HG02884 (cell line): ENCODE measurements at regions not wholly inside any gene's neighbourhood (a gene's known extent, or its start where the extent isn't known, plus 50 kb on each side); places are given as distances from the start of the nearest gene placed in this dataset.

Experiments
- ATAC-seq: cut with Tn5 transposase; IDR thresholded peaks from one replicate; pipeline ENCODE4 v1.9.1; 2021; ENCODE audit warnings: mild to moderate bottlenecking, moderate library complexity; ENCODE audit not compliant: unreplicated experiment

DNA sequence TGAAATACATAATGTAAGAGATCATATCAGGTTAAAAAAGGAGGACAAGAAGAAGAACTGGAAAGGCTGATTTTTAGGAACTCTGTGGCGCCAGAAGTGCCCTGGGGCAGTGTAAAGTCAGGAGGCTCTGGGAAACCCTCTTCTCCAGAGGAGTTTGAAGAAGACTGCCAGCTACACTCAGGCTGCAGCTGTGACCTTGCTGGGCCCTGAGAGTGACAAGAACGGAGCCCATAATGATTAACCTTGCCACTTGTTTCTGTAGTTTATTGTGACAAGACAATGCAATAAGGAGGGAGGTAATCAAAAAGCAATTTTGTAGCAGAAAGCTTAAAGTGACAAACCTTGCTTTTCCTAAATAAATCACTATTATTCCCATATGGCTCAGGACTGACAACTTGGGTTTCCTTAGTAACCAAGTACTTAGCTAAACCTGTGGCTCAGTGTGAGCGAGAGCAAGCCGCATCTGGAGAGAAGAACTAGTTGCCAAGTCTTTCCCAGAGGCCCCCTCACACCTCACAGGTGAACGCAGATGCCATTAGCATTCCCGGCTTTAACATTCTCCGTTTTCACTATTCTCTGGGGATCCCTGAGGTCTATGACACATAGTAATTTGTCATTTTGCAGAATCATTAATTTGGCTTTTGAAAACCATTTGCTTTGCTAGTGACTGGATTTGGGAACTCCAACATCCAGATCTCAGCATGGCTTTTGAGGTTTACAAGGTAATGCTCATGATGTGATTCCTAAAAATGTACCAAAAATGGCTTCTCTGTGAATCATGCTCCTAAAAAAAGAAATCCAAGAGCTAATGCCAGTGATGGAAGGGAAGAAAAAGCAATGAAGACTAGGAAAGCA lies 115.9 kb downstream of the OMA1 start:
- no peak for ATAC-seq

DNA sequence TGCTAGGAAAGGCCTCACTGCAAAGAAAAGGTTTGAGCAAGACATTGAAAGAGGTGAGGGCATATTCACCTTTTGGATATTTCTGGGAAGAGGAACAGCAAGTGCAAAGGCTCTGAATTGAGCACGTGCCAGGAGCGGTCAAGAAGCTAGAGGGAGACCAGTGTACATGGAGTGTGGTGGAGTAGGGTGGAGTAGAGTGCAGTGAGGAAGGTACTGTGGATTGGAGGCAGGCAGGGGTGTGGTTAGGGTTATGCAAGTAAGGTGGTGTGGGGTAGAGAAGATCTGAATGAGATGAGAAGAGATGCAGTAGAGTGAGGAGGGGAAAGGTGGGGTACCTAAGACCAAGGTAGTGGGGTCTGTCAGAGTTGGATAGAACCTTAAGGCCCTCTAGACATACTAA lies 119.6 kb downstream of the OMA1 start:
- no peak for ATAC-seq

GRCh38 chr1:58422436-58422835 lies 124.1 kb downstream of the OMA1 start:
- no peak for ATAC-seq

GRCh38 chr1:58418283-58419228 lies 128.0 kb downstream of the OMA1 start:
- ATAC-seq = no peak

- ATAC-seq = no peak
Observed at GRCh38 chr1:58412071-58412580, 134.4 kb downstream of the OMA1 start.

- ATAC-seq = no peak
Observed at GRCh38 chr1:58409890-58410289, 136.6 kb downstream of the OMA1 start.

GRCh38 chr1:58409336-58409735 lies 137.2 kb downstream of the OMA1 start:
- ATAC-seq = no peak

DNA sequence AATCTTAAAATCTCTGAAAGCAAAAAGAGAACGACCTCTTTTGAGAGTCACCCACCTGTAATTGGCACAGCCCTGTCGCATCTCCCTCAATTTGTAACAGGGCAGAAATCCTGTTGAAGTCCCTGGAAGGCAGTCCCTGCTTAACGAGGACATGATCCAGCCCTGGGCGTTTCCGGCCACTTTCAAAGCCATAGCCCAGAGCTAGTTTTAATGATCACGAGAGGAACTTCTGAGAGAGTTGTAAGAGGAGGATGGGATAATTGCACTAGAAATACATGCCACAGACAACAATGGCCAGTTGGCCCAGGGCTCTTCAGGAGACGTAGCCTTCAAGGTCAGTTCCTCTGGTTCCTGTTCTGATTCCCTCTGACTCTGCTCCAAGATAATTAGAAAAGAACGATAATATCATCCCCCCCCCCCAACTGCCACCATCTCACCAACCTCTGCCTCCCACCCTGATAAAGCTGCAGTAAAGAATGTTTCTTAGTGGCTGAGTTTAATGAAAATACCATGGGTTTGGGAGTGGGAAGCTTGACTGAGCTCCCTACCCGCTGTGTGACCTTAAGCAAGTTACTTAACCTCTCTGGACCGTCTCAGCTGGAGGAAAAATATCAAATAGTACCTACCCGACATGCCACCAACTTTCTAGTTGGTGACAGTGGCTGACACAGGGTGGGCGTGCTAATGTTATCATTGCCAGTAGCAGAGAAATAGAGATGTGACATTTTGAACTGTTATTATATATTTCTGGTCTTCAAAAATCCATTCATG lies 140.0 kb downstream of the OMA1 start:
- no peak for ATAC-seq

- no peak for ATAC-seq
Observed at GRCh38 chr1:58405660-58406059, 140.9 kb downstream of the OMA1 start.

GRCh38 chr1:58403894-58404293 lies 142.6 kb downstream of the OMA1 start:
- no peak for ATAC-seq

- ATAC-seq = no peak
Observed at GRCh38 chr1:58402444-58402843, 144.1 kb downstream of the OMA1 start.

- no peak for ATAC-seq
Observed at GRCh38 chr1:58401991-58402390, 144.5 kb downstream of the OMA1 start.

GRCh38 chr1:58399176-58399575 lies 147.3 kb downstream of the OMA1 start:
- no peak for ATAC-seq

DNA sequence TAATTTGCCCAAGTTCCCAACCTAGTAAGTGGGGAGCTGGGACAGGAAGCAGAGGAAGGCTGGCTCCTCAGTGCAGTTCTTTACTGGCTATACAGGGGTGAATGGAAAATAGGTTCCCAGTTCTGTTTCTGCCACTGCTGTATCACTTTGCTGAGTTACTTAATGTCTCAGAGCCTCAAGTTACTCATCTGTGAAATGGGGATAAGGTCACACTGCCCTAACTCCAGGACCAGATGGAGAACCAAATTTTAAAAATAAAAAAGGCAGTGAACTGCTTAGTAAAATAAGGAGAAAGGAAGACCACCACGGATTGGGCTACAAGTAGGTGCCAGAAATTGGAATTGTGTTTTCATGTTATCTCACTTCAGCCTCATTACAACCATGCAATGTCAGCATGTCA lies 147.8 kb downstream of the OMA1 start:
- ATAC-seq = no peak

DNA sequence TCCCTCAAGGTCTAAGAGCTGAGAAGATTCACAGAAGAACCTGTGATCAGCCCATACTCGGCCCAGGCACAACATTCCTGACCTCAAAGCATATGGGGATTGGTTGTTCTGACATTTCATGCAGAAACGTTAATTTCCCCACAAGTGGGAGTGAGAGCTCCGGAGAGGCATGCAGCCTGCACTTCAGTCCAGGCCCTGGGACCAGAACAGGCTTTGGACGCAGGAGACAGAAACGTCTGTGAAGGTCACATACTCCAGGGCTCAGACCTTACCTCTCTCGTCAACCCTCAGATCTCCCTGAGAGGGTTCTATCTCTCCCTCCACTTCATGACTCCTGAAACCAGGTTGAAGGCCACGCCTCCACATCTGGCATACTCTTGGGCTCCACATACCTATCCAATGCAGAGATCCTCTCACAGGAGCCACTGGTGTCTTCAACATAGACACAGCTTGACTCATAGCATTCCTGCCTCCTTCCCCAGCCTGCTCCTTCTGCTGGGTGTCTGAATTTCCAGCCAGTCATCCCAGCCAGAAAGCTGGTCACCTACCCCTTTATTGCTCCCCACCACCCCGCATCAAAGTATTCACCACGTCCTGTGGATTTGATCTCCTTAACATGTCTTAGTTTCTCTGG lies 149.2 kb downstream of the OMA1 start:
- ATAC-seq = no peak

- no peak for ATAC-seq
Observed at GRCh38 chr1:58396150-58396549, 150.4 kb downstream of the OMA1 start.

DNA sequence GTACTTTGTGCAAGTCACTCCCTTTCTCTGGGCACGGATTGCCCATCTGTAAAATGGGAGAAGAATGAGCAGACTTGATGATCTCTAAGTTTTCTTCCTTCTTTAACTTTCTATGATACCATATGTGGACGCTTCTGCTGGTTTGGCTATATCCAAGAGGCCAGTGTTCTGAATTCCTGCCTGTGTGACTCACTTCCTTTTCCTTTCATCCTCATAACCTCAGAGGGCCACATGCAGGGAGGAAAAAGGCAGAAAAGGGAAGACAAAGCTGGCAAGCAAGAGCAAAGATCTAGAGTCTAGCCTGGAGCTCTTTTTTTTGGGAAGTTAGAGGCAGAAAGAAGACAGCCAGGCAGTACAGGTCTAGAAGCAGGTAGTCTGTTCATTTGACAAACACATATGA lies 151.2 kb downstream of the OMA1 start:
- ATAC-seq = no peak

DNA sequence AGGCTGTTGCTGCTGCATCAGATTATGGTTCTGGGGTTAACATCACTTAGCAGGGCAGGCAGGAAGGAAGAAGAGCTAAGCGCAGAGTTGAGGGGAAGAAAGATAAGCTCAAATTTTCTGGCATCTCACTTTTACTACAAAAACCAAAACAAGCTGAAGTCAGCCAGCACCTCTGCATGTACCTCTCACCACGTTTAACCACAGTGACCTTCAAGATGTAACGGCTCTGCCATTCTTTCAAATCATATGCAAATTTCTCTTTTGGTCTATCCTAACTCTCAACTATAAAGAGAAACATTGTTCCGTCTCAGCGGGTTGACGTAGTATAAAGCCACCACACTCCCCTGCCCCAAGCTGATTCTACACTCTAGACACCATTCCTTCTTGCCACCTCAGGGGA lies 154.4 kb downstream of the OMA1 start:
- ATAC-seq = no peak

DNA sequence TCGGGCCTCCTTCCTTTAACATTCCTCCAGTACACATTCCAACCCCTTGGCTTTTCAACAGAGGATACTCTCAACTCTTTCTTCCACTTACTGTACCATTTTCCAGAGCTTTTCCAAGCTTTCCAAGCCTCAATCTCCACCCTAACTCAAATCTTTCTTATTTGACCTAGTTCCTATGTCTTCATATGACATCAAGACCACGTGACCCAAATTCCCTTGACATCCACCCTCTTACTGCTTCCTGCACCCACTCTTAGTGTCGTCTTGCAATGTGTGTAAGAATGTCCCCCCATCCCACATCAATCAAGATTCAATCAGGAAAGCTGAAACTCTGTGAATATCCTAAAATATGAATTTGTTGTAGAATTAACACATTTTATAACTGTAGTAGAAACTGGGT lies 155.0 kb downstream of the OMA1 start:
- ATAC-seq = no peak

DNA sequence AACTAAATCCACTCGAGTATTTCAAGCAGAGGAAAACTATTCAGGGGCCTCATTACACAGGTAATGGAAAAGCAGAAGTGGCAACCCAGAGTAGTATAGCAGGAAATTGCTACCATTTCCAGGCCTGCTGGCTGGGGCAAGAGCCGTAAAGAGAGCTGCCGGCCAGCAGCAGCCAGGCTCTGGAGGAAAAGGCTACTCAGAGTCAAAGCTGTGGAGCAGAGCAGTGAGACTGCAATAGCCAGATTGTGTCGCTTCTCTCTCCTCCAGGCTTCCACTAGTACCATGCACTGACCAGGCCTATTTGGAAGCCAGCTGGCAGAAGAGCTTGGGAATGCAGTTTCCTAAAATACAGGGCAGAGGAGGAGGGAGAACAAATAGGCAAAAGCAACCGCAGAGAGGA lies 155.5 kb downstream of the OMA1 start:
- no peak for ATAC-seq
